Muscle layer of duodenum (tissue), 2 donors: ENCODE measurements at regions not wholly inside any gene's neighbourhood (a gene's known extent, or its start where the extent isn't known, plus 50 kb on each side); places are given as distances from the start of the nearest gene placed in this dataset.
"Not testable (repeated sequence)": the region's sequence is repeated elsewhere in the genome, so short reads cannot be mapped to it uniquely, and the experiment has no call there.

Source experiments
- H3K27ac ChIP-seq: one replicate; pipeline ENCODE4 v1.7.0; 2013; ENCODE audit warnings: mild to moderate bottlenecking, low read length
- H3K27me3 ChIP-seq: one replicate; pipeline ENCODE4 v1.7.0; 2013; ENCODE audit warnings: low read depth, mild to moderate bottlenecking, control low read depth, low read length
- H3K36me3 ChIP-seq, 2 donors: one replicate each; pipeline ENCODE4 v1.7.0; 2013; ENCODE audit warnings: low read length in 2 of 2, control low read depth in 1 of 2, mild to moderate bottlenecking in 1 of 2; ENCODE audit not compliant: insufficient read depth in 2 of 2, control insufficient read depth in 1 of 2
- H3K4me1 ChIP-seq, 2 donors: one replicate each; pipeline ENCODE4 v1.7.0; 2013; ENCODE audit warnings: low read length in 2 of 2, mild to moderate bottlenecking in 2 of 2, control low read depth in 1 of 2, moderate library complexity in 1 of 2; ENCODE audit not compliant: insufficient read depth in 2 of 2, control insufficient read depth in 1 of 2
- H3K4me3 ChIP-seq, 2 donors: one replicate each; pipeline ENCODE4 v1.7.0; 2013; ENCODE audit warnings: low read length in 2 of 2, low read depth in 1 of 2, mild to moderate bottlenecking in 1 of 2
- H3K9me3 ChIP-seq, 2 donors: one replicate each; pipeline ENCODE4 v1.7.0; 2013; ENCODE audit warnings: low read length in 2 of 2, control low read depth in 1 of 2, mild to moderate bottlenecking in 1 of 2; ENCODE audit not compliant: control insufficient read depth in 1 of 2
- donor health status: healthy.

DNA sequence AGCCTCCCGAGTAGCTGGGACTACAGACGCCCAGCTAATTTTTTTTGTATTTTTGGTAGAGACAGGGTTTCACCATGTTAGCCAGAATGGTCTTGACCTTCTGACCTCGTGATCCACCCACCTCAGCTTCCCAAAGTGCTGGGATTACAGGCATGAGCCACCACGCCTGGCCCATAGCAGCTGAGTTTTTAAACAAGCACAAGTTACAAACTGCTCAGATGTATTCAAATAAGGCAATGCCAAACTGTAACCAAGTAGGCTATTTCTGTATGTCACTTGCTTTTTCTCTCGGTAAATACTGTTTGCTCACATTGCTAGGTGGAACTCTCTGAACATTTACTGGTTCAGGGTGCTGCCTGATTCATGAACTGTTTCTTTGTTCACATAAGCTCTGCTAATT is 799.3 kb upstream of the NUDT12 start:
- no peaks in the 10 kb centered on the region for H3K4me1 ChIP-seq
- H3K9me3 ChIP-seq = no peaks in the 10 kb centered on the region
- no peak overlapping the region for H3K27ac ChIP-seq
- no peaks in the 10 kb centered on the region for H3K36me3 ChIP-seq
- H3K27me3 ChIP-seq = no peaks in the 10 kb centered on the region
- no peak overlapping the region for H3K4me3 ChIP-seq

GRCh38 chr5:104355350-104355749 is 792.8 kb upstream of the NUDT12 start:
- no peaks in the 10 kb centered on the region for H3K9me3 ChIP-seq
- H3K4me3 ChIP-seq = no peak overlapping the region
- H3K27ac ChIP-seq = no peak overlapping the region
- no peaks in the 10 kb centered on the region for H3K36me3 ChIP-seq
- H3K27me3 ChIP-seq = no peaks in the 10 kb centered on the region
- H3K4me1 ChIP-seq = no peaks in the 10 kb centered on the region

DNA sequence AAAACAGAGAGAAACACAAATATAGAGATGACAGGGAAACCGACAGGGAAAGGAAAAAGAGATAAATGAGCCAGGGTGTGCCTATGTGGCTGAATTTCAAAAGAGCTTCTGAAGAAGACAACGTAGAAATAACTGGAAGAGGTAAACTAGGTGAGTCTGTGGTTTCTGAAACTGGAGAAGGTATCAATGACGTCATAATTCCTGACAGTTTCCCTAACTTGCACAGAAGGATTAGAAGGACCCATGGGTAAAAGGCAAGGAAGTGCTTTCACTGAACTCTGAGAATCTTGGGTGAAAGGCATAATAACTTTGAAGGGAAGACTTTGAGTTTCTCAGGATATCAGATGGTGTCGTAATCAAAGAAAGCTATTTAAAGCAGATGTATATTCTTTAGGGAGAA is 790.8 kb upstream of the NUDT12 start:
- Histone ChIP-seq H3K27me3 (no peaks in the 10 kb centered on the region), H3K9me3 (no peaks in the 10 kb centered on the region), H3K4me1 (no peaks in the 10 kb centered on the region), H3K36me3 (no peaks in the 10 kb centered on the region), H3K27ac (no peak overlapping the region), H3K4me3 (no peak overlapping the region)

DNA sequence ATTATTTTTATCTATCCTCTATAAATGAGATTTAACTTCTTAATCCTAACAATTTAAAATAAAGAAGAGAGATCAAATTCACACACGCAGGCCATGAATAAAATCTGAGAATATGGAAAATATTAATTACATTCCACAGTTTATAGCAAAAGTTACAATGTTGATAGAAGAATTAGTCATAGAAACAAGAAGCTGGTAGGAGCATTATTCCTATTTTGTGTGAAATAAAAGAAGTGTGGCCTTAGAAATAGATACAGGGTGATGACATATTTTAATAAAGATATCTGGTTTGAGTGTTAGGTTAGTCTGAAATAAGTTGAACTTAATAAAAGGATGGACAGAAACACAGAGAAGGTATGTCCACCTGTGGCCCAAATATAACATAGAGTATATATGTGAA is 790.4 kb upstream of the NUDT12 start:
- H3K27me3 ChIP-seq = no peaks in the 10 kb centered on the region
- no peak overlapping the region for H3K27ac ChIP-seq
- H3K4me1 ChIP-seq = no peaks in the 10 kb centered on the region
- no peaks in the 10 kb centered on the region for H3K36me3 ChIP-seq
- H3K4me3 ChIP-seq = no peak overlapping the region
- H3K9me3 ChIP-seq = no peaks in the 10 kb centered on the region

GRCh38 chr5:104347119-104347708 is 784.6 kb upstream of the NUDT12 start:
- Histone ChIP-seq H3K27ac (no peak overlapping the region), H3K9me3 (no peaks in the 10 kb centered on the region), H3K36me3 (no peaks in the 10 kb centered on the region), H3K4me3 (no peak overlapping the region), H3K27me3 (no peaks in the 10 kb centered on the region), H3K4me1 (no peaks in the 10 kb centered on the region)

DNA sequence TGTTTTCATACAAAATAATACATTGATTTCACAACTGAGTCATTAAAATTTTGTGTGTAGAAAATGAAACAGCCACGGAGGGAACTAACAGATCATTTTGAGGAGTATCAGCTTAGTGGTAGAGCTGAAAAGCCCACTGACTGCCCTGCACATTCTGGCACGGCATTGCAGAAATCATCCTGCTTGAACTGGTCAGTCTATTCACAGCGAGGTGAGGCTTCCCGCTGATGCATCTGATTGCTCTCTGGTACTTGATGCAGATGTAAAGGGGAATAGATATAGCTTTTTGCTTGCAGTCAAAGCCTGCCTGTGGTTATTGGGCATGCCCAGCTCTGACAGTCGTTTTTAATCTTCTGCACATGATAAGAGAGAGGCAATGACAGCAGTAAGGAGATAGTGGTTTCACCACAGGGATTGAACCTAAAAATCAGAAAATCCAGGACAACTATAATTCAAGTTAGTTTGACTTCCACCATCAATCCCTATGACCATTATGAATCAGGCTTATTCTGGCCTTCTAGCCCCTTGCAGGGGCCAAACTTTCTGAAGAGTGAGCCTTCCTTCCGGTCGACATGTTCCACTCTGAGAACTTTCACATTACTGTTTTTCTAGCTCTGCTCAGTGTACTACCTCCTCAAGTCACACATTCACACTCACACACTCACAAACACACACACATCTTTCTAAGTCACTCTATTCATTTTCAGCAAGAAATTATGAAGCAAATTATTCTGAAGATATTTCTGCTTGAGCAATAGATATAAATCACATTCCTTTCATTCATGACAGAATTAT is 782.8 kb upstream of the NUDT12 start:
- no peaks in the 10 kb centered on the region for H3K36me3 ChIP-seq
- H3K4me1 ChIP-seq = no peaks in the 10 kb centered on the region
- no peak overlapping the region for H3K4me3 ChIP-seq
- H3K27me3 ChIP-seq = no peaks in the 10 kb centered on the region
- H3K9me3 ChIP-seq = no peaks in the 10 kb centered on the region
- no peak overlapping the region for H3K27ac ChIP-seq

DNA sequence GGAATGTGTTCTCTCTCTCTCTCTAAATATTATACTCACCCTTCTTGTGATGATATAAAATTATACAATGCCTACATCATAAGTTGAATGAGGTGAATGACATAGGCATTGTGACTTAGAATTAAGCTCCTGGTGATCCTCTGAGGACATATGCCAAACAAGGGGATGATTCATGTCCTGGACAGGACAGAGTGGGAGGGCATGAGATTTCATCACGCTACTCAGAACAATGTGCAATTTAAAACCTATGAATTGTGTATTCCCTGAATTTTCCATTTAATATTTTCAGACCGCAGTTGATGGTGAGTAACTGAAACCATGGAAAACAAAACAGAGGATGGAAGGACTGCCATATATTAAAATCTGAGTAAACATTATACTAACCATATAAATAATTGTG is 782.2 kb upstream of the NUDT12 start:
- Histone ChIP-seq H3K36me3 (no peaks in the 10 kb centered on the region), H3K27me3 (no peaks in the 10 kb centered on the region), H3K27ac (no peak overlapping the region), H3K9me3 (no peaks in the 10 kb centered on the region), H3K4me3 (no peak overlapping the region), H3K4me1 (no peaks in the 10 kb centered on the region)

GRCh38 chr5:104327801-104328200 is 765.2 kb upstream of the NUDT12 start:
- no peaks in the 10 kb centered on the region for H3K27me3 ChIP-seq
- H3K4me3 ChIP-seq = no peak overlapping the region
- H3K9me3 ChIP-seq = no peaks in the 10 kb centered on the region
- no peaks in the 10 kb centered on the region for H3K36me3 ChIP-seq
- peaks cover 0 to 3% of the 10 kb centered on the region in 2 donors for H3K4me1 ChIP-seq
- H3K27ac ChIP-seq = no peak overlapping the region

- H3K4me3 ChIP-seq = no peak overlapping the region
- no peaks in the 10 kb centered on the region for H3K27me3 ChIP-seq
- H3K4me1 ChIP-seq = peaks cover 0 to 3% of the 10 kb centered on the region in 2 donors
- no peaks in the 10 kb centered on the region for H3K36me3 ChIP-seq
- no peak overlapping the region for H3K27ac ChIP-seq
- no peaks in the 10 kb centered on the region for H3K9me3 ChIP-seq
Measured at GRCh38 chr5:104326966-104327365, 764.4 kb upstream of the NUDT12 start.

DNA sequence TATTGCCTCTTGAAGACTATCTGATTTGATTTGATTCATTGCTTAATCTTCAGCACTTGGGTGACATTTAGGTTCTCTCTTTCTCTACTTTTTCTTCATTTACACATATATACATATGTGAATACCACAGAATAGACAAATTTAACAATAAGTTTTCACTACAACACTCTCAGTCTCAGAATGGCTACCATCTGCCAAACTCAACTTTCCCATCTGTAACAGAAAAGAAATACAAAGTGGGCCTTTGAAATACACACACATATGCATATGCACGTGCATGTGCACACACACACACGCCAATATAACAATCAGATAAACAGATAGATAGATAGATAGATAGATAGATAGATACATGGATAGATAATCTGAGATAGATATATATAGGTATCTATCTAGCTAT is 762.8 kb upstream of the NUDT12 start:
- Histone ChIP-seq H3K27ac (no peak overlapping the region), H3K4me3 (no peak overlapping the region)

DNA sequence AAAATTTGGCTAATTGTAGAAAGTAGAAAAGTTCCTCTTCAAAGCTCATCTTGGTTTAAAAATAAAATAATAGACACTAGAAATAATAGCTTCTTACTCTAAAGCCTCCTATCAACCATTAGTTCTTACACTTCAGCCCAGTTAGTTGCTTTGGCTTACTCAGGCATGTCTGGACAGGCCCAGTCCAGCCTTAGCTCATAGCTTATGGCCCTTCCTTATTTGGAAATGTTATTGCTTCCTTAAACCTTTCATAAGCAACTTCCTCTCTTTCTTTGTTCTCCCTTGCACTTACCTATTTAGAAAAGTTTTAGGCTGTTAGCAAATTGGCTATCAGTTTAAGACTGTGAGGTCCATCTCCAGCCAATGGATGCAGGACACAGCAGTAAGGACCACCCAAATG is 754.1 kb upstream of the NUDT12 start:
- not testable (repeated sequence) for H3K27me3 ChIP-seq, H3K4me3 ChIP-seq, H3K36me3 ChIP-seq, H3K4me1 ChIP-seq, H3K27ac ChIP-seq, H3K9me3 ChIP-seq

More for the DNA sequence above, 762.8 kb upstream of the NUDT12 start:
- Histone ChIP-seq H3K36me3 (no peaks in the 10 kb centered on the region), H3K9me3 (no peaks in the 10 kb centered on the region), H3K27me3 (no peaks in the 10 kb centered on the region), H3K4me1 (peaks cover 0 to 3% of the 10 kb centered on the region in 2 donors)

DNA sequence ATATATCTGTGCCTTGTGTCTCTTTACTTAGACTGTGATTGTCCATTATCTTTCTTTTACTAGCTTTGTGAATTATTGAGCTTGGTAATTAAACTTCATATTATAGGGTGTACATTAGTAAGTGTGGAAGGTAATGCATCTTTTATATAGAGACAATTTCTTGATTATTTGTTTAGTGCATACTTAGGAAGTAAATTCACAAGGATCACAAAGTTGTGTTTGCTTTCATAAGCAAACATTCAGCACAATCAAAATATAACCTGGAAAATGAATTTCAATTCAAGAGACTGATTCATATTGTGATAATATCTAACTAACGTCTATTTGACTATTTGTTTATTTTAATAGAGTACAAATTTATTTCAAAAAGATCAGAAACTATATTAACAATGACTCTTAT is 749.9 kb upstream of the NUDT12 start:
- Histone ChIP-seq H3K4me1 (no peaks in the 10 kb centered on the region), H3K9me3 (peaks cover 0 to 3% of the 10 kb centered on the region in 2 donors), H3K36me3 (no peaks in the 10 kb centered on the region), H3K4me3 (no peak overlapping the region), H3K27ac (no peak overlapping the region), H3K27me3 (no peaks in the 10 kb centered on the region)
